Spleen (tissue), 11 donors: ENCODE measurements at regions not wholly inside any gene's neighbourhood (a gene's known extent, or its start where the extent isn't known, plus 50 kb on each side); places are given as distances from the start of the nearest gene placed in this dataset.

ENCODE experiments used
- DNase-seq: peaks from one replicate; pipeline ENCODE4 v3.0.0-alpha.2; 2020
- H3K27ac ChIP-seq, 8 donors: fragments of 200-600 bp; sonication (generic) in 7 of 8; 1 replicate in 4 of 8; 2 replicates in 4 of 8; pipeline versions ENCODE4 v1.5.0 to v1.8.0; 2016 to 2021; ENCODE audit warnings: inconsistent platforms in 4 of 8, mild to moderate bottlenecking in 4 of 8, moderate library complexity in 1 of 8
- H3K27me3 ChIP-seq, 7 donors: fragments of 200-600 bp; sonication (generic) in 6 of 7; replicated peaks in 1 of 7; 1 replicate in 4 of 7; 2 replicates in 3 of 7; pipeline versions ENCODE4 v1.5.0 to v1.8.0; 2016 to 2021; ENCODE audit warnings: inconsistent platforms in 3 of 7, mild to moderate bottlenecking in 1 of 7
- H3K36me3 ChIP-seq, 6 donors: fragments of 200-600 bp; sonication (generic) in 5 of 6; 1 replicate in 4 of 6; 2 replicates in 2 of 6; pipeline versions ENCODE4 v1.5.0 to v1.8.0; 2016 to 2021; ENCODE audit warnings: inconsistent platforms in 2 of 6
- H3K4me1 ChIP-seq, 6 donors: fragments of 200-600 bp; sonication (generic) in 5 of 6; 1 replicate in 3 of 6; 2 replicates in 3 of 6; pipeline versions ENCODE4 v1.5.0 to v1.8.0; 2016 to 2021; ENCODE audit warnings: inconsistent platforms in 3 of 6
- H3K4me3 ChIP-seq, 8 donors: fragments of 200-600 bp; sonication (generic) in 7 of 8; 1 replicate in 4 of 8; 2 replicates in 4 of 8; pipeline versions ENCODE4 v1.5.0 to v1.8.0; 2016 to 2021; ENCODE audit warnings: inconsistent platforms in 4 of 8, mild to moderate bottlenecking in 4 of 8, moderate library complexity in 2 of 8
- H3K9me3 ChIP-seq, 8 donors: fragments of 200-600 bp; sonication (generic) in 7 of 8; 1 replicate in 4 of 8; 2 replicates in 4 of 8; pipeline versions ENCODE4 v1.5.0 to v1.8.0; 2016 to 2021; ENCODE audit warnings: inconsistent platforms in 4 of 8
- POLR2A ChIP-seq, 3 donors: fragments of 450-650 bp; IDR thresholded peaks; one replicate each; pipeline ENCODE4 v1.5.1; 2017; ENCODE audit warnings: antibody characterized with exemption in 3 of 3, mild to moderate bottlenecking in 1 of 3
- POLR2AphosphoS5 ChIP-seq, 3 donors: sonication (generic); formaldehyde crosslinking; IDR thresholded peaks; one replicate each; pipeline ENCODE4 v1.5.1; 2017; ENCODE audit warnings: antibody characterized with exemption in 3 of 3
- WGBS, 5 donors: extraction: QIAGEN DNeasy Blood & Tissue Kit in 3 of 5; methylation state at CpG; one replicate each; pipeline versions ENCODE4 v1.1.5 to v1.1.7; 2013 to 2018; 5-methylcytosine and 5-hydroxymethylcytosine counted together
- intact Hi-C: fragments of 100-400 bp; cut with DNase I; formaldehyde crosslinking; loops from one replicate; pipeline ENCODE4 v1.15.0; 2023; ENCODE audit warnings: low total_unique reads
- TF ChIP-seq, protein P1 (sequence below), 11 experiments: fragments of 200-600 bp in 7 of 11; fragments of 450-650 bp in 4 of 11; sonication (generic) in 4 of 11; IDR thresholded peaks in 8 of 11; conservative IDR thresholded peaks in 3 of 11; 1 replicate in 7 of 11; 2 replicates in 4 of 11; pipeline versions ENCODE4 v1.4.0 to v1.8.0; 2016 to 2021; ENCODE audit warnings: antibody characterized with exemption in 11 of 11, inconsistent platforms in 4 of 11, mild to moderate bottlenecking in 1 of 11
- donor health status: healthy with polysubstance abuse.
- donor health status: DM: no; HTN: no; CAD: no; lungs with moderate emphysema.
- donor health status: DM: no; HTN: no; CAD: no.
- donor health status: Bipolar disorder and iron deficiency.
- donor health status: healthy.
- donor health status: DM: no; HTN: no; CAD: no.
- donor health status: DM: yes; HTN: yes; CAD: no.

DNA sequence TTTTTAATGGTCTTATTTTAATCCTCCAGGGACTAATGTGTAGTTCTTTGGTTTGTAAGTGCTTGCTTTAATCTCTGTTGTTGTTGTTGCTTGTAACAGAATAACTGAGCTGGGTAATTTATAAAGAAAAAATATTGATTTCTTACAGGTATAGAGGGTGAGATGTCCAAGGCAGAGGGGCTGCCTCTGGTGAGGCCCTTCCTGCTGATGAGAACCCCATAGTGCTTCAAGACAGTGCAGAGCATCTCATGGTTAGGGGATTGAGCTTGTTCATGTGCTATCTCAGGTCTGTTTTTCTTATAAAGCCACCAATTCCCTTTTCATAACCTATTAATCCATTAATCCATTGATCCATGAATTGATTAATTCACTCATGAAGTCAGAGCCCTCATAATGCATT is 516.3 kb upstream of the KCND2 start:
- Histone ChIP-seq H3K27me3 (no peaks in the 10 kb centered on the region), H3K4me3 (no peak overlapping the region), H3K27ac (no peak overlapping the region), H3K9me3 (no peaks in the 10 kb centered on the region), H3K4me1 (no peaks in the 10 kb centered on the region), H3K36me3 (no peaks in the 10 kb centered on the region)
- DNase-seq = no peak
- TF ChIP-seq POLR2AphosphoS5 (IDR thresholded peaks at IDR 0.05) (no peak), POLR2A (IDR thresholded peaks at IDR 0.05) (no peak)
- TF ChIP-seq, protein P1, sequence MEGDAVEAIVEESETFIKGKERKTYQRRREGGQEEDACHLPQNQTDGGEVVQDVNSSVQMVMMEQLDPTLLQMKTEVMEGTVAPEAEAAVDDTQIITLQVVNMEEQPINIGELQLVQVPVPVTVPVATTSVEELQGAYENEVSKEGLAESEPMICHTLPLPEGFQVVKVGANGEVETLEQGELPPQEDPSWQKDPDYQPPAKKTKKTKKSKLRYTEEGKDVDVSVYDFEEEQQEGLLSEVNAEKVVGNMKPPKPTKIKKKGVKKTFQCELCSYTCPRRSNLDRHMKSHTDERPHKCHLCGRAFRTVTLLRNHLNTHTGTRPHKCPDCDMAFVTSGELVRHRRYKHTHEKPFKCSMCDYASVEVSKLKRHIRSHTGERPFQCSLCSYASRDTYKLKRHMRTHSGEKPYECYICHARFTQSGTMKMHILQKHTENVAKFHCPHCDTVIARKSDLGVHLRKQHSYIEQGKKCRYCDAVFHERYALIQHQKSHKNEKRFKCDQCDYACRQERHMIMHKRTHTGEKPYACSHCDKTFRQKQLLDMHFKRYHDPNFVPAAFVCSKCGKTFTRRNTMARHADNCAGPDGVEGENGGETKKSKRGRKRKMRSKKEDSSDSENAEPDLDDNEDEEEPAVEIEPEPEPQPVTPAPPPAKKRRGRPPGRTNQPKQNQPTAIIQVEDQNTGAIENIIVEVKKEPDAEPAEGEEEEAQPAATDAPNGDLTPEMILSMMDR (IDR thresholded peaks at IDR 0.05 in 8 of 11, conservative IDR thresholded peaks at IDR 0.05 in 3 of 11) = no peak
- intact Hi-C loops = no loop called here

DNA sequence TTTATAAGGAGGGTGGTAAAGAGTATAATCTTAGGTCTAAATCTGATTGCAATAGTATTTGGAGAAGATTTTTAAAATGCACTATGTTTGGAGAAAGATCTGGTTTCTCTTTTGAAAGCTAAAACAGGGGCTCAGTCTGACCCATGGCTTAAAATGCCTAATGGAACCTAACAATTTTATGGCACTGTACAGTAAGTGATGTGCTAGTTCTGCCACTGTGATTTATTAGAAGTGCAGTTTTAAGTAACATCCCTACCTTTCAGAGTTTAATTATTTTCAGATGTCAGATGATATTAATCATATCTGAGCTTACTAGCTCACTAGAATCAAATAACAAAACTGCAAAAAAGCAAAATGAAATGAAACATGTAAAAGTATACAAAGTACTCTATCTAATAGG is 514.7 kb upstream of the KCND2 start:
- TF ChIP-seq, protein P1 (IDR thresholded peaks at IDR 0.05 in 8 of 11, conservative IDR thresholded peaks at IDR 0.05 in 3 of 11) = no peak
- TF ChIP-seq POLR2AphosphoS5 (IDR thresholded peaks at IDR 0.05) (no peak), POLR2A (IDR thresholded peaks at IDR 0.05) (no peak)
- Histone ChIP-seq H3K4me1 (no peaks in the 10 kb centered on the region), H3K4me3 (no peak overlapping the region), H3K27me3 (no peaks in the 10 kb centered on the region), H3K27ac (no peak overlapping the region), H3K9me3 (no peaks in the 10 kb centered on the region), H3K36me3 (no peaks in the 10 kb centered on the region)
- DNase-seq = no peak
- intact Hi-C loops = no loop called here

DNA sequence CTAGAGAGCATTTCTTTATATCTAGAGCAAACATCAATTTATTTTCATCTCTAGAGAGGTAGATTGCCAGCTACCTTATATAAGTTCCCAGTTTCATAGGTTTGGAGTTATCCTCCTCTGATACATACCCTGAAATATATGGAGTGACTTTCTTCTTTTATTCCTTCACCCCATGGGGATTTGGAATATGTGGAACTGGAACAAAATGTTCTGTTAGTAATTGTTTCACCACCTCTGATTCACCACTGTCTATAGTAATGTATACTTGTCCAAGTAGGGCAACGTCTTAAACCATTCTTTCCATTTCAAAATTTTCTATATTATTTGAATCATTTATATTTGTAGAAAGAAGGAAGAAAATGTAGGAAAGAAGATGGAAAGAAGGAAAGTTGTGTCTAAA is 511.2 kb upstream of the KCND2 start:
- Histone ChIP-seq H3K9me3 (peaks cover 0 to 2% (median 0%) of the 10 kb centered on the region in 8 donors), H3K4me3 (no peak overlapping the region), H3K27ac (no peak overlapping the region), H3K4me1 (no peaks in the 10 kb centered on the region), H3K36me3 (no peaks in the 10 kb centered on the region), H3K27me3 (no peaks in the 10 kb centered on the region)
- no peak for DNase-seq
- TF ChIP-seq POLR2AphosphoS5 (IDR thresholded peaks at IDR 0.05) (no peak), POLR2A (IDR thresholded peaks at IDR 0.05) (no peak)
- TF ChIP-seq, protein P1 (IDR thresholded peaks at IDR 0.05 in 8 of 11, conservative IDR thresholded peaks at IDR 0.05 in 3 of 11) = no peak
- intact Hi-C loops = no loop called here
- WGBS, 5 donors = 63 to 73% (median 69%) methylated on average over 1 of the region's 1 CpG

DNA sequence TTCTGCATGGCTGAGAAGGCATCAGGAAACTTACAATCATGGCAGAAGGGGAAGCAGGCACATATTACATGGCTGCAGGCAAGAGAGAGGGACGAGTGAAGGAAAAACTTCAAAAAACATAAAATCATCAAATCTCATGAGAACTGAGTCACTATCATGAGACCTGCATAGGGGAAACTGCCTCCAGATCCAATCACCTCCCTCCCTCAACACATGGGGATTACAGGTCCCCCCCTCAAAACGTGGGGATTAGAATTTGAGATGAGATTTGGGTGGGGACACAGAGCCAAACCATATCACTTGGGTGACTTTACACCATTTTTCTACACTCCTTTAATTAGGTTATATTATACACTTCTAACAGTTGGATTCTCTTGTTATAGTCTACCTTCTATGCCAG is 490.7 kb upstream of the KCND2 start:
- no peak for TF ChIP-seq POLR2A (IDR thresholded peaks at IDR 0.05)
- TF ChIP-seq POLR2AphosphoS5 (IDR thresholded peaks at IDR 0.05) = no peak
- TF ChIP-seq, protein P1 (IDR thresholded peaks at IDR 0.05 in 8 of 11, conservative IDR thresholded peaks at IDR 0.05 in 3 of 11) = no peak
- Histone ChIP-seq H3K27ac (no peak overlapping the region), H3K4me3 (no peak overlapping the region), H3K27me3 (no peaks in the 10 kb centered on the region), H3K9me3 (peaks cover 0 to 4% (median 0%) of the 10 kb centered on the region in 8 donors), H3K36me3 (no peaks in the 10 kb centered on the region), H3K4me1 (no peaks in the 10 kb centered on the region)
- intact Hi-C loops = no loop called here
- DNase-seq = no peak
- WGBS, 5 donors = 44 to 62% (median 49%) methylated on average over 2 of the region's 2 CpGs
